GM18861 (cell line): ENCODE measurements at regions not wholly inside any gene's neighbourhood (a gene's known extent, or its start where the extent isn't known, plus 50 kb on each side); places are given as distances from the start of the nearest gene placed in this dataset.
"Not testable (repeated sequence)": the region's sequence is repeated elsewhere in the genome, so short reads cannot be mapped to it uniquely, and the experiment has no call there.

Experiments
- ATAC-seq: cut with Tn5 transposase; IDR thresholded peaks from one replicate; pipeline ENCODE4 v1.9.1; 2021; ENCODE audit not compliant: unreplicated experiment

DNA sequence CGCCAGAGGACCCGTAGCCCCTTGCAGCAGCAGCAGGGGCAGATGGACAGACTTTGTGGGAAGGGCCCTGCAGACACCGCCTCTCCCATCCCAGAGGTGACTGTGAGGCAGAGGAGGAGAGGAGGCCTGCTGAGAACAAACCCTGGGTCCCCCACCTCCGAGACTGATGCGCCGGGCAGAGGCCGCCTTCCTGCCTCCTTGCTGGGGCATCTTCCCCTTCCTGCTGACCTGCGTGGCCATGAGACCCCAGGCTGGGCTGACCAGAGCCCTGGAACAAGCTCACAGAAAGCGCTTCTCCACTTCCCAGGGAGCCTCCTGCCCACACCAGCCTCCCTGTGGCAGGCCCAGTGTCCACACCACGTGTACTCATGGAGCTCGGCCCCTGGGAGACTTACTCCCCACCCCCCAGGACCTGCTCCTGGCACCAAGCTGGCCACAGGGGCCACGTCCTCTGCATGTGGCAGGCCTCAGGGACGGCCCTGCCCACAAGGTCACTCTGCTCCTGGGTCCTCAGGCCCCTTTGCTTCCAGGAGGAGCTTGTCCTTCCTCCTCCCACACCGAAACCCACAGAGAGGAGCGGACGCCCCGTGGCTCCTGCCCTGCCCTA lies 119.0 kb upstream of the ZNF469 start:
- not testable (repeated sequence) for ATAC-seq

DNA sequence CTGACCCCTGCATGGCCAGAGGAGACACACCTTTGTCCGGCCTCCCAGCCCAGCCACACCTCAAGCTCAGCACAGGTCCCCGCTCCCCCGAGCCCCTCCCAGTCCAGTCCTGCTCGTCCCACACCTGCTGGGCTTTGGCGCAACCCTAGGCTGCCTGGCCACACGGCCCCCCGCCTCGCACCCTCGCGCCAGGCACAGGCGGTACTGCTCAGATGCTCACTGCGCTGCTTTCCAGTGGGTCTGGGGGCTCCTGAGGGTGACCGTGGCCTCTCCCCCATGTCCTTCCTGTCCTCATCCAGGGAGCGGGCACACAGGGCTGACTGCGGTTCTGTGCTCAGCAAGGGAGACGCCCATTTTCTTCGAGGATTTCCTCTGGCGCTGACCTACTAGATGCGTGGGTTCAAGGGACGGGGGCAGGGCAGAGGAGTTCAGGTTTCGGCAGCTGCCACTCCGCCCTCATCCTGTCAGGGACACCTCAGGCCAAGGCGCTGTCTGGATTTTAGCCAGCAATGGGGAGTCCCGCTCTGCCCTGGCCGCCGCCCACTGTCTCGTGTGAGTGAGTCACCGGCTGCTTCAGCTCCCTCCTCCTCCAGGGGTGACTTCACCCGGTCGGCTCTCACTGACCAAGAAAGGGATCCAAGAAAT lies 118.0 kb upstream of the ZNF469 start:
- peak; percentile 58 for ATAC-seq

DNA sequence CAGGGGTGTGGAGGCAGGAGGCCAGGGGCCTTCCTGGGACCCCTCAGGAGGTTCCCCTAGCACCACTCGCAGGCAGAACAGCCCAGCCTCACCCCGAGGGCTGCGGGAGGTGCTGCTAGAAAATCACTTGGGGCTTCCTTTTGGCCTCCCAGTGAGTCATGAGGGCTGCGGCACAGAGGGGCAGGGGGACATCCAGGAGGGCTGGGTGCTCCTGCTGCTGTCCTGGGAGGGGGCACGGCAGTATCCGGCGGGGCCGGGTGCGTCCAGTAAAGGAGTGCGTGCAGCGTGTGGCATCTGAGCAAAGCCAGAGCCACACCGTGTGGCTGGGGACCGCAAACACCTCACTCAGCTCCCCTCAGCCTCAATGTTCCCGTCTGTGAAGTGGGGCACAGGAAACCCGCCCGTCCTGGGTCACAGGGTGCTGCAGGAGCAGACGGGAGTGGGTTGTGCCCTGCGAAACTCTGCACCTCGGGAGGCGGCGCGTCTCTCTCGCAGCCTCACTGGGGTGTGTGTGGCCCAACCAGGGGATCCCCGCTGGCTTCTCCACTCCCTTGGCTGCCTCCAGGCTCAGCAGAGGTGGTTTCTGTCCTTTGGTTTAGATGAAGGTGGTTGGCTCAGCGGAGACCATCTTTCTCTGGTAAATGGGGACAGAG lies 117.3 kb upstream of the ZNF469 start:
- ATAC-seq: not testable (repeated sequence)

DNA sequence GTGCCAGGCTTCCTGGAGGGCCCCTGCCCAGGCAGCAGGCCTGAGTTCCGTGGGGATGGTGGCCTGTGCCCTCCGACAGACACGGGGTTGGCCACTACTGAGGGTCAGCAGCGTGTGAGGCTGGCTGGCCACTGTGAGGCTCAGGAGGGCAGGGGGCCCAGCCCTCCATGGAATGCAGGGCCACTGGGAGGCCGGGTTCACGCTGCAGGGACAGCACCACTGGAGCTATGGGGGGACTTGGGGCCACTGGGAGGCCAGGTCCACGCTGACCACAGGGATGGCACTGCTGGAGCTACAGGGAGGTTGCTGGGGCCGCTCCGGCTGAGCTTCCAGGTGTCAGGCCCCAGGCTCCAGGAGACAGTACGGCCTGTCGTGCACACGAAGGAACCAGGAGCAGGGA lies 116.7 kb upstream of the ZNF469 start:
- ATAC-seq: not testable (repeated sequence)

DNA sequence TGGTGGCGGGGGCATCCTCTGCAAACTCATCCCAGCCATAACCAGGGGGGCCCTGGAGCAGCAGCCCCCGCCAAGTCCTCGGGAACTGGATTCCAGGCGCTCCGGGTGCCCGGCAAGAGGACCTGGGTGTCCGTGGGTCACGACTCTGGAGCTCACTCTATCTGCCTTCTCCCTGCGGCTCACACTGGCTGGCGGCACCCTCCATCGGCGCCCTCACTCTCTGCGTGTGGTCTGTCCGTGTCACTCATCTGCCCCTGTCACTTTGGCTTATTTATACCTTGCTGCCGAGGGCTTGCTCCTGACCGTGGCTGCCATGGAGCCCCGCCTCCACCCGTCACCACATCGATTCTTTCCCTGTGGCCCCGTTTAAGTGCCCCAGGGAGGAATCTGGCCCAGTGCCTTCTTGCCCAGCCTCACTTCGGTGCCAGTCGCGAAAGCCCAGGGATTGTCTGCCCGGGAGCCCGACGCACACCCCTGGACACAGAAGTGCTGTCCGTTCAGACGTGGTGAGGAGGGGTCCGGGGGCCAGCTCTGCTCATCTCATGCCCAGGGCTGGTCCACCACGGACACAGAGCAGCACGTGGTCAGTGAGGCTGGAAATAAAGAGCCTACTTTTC lies 115.7 kb upstream of the ZNF469 start:
- ATAC-seq: not testable (repeated sequence)

DNA sequence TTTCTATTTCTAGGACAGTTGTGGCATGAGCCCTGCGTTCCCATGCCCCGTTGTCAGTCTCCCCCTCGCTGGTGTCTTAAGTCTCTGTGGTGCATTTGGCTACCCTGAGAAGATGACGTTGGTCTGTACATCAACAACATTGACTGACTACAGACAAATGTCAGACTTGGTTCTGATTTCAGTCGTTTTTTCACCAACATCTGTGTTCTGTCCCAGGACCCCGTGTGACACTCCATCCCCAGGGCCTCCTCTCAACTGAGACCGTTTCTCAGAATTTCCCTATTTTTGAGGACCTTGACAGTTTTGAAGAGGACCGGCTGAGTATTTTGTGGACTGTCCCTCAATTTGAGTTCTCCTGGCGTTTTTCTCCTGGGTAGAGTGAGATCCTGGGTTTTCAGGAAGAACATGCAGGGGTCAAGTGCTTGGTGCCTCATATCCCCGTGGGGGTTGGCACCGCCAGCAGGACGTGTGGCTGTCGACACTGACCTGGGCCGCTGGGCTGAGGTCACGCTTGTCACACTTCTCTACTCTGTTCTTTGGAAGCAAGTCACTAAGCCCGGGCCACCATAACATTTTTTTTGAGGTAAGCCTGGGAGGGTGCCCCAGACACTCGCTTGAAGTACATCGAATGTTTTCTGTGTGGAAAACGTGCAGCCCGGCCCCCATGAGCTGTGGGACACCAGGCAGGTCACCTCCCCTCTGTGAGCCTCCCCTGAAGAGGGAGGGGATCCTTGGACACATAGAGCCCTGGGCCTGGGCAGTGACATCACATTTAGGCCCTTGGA lies 114.4 kb upstream of the ZNF469 start:
- not testable (repeated sequence) for ATAC-seq

DNA sequence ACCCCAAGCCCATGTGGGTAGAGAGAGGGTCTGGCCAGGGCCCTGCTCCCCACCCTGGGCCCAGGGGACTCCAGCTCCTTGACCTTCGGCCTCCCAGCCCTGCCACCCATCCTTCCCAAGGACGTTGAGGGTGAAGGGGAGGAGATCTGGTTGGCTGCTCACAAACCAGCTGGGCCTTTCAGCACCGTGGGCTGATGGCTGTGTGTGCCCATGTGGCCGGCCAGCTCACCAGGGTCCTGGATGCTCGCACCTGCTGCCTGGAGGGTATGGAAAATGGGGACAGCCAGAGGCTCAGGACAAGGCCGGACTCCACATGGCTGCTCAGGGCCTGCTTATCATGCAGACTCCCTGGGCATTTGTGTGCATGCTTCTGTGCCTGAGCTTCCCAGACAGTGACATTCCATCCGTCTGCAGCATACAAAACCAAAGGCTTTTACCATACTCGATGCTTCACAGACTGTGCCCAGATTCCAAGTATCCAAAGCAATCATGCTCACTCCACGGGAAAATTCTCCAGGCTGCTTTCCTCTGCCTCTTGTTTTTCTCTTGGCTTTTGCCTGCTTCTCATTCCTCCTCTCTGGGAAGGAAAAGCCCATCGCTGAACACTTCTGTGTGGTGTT lies 112.5 kb upstream of the ZNF469 start:
- ATAC-seq: not testable (repeated sequence)

DNA sequence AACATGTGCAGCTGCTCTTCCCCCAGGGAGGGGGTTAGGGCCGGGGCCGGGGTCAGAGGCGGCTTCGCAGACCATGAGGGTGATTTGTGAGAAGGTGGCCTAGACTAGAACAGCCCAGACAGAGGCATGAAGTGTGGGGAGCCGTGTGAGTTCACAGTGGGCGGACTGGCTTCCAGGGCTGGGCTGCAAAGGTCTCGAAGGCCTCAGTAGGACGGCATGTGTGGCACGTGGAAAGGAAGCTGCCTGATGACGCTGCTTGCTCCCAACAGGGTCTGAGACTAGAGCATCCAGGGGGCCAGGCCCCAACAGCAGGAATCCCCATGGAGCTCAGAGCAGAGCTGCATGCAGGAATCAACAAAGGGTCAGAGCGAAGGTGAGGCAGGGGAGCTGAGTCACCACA lies 111.5 kb upstream of the ZNF469 start:
- ATAC-seq: not testable (repeated sequence)

DNA sequence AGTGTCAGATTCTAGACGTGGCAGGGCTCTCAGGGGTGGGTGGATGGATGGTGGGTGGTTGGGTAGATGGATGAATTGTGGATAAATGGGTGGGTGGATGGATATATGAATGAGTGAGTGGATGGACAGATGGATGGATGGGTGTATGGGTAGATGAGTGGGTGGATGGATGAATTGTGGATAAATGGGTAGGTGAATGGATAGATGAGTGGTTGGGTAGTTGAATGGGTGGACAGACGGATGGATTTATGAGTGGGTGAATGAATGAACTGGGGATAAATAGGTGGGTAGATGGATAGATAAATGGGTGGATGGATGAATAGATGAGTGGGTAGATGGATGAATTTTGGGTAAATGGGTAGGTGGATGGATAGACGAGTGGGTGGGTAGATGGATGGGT lies 111.0 kb upstream of the ZNF469 start:
- ATAC-seq: not testable (repeated sequence)

DNA sequence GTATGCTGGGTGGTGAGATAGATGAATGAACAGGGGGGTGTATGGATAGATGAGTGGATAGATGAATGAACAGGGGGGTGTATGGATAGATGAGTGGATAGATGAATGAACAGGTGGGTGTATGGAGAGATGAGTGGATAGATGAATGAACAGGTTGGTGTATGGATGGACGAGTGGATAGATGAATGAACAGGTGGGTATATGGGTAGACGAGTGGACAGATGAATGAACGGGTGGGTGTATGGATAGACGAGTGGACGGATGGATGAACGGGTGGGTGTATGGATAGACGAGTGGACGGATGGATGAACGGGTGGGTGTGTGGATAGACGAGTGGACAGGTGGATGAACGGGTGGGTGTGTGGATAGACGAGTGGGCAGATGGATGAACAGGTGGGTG lies 110.3 kb upstream of the ZNF469 start:
- not testable (repeated sequence) for ATAC-seq

DNA sequence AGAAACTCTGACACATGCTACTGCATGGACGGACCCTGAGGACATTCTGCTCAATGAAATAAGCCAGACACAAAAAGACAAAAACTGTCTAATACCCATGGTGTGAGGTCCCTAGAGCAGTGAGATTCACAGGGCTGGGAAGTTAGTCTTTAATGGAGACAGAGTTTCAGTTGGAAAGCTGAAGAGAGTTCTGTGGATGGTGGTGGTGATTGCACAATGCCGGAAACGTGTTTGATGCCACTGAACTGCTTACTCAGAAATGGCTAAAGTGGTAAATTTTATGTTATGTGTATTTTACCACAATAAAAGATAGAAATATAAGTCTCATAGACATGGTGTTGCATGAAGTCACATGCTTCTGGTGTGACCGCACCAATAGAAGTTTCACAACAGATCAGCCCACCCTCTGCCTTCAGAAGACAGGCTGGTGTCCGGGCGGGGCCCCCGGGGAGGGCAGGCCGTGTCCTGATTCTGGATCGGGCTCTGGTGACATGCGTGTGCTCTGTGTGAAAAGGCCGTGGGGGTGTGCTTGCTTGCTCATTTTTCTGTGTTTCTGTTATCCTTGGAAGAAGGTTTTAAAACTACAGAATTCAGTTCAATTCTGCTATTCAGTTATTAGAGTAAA lies 108.5 kb upstream of the ZNF469 start:
- ATAC-seq: not testable (repeated sequence)

DNA sequence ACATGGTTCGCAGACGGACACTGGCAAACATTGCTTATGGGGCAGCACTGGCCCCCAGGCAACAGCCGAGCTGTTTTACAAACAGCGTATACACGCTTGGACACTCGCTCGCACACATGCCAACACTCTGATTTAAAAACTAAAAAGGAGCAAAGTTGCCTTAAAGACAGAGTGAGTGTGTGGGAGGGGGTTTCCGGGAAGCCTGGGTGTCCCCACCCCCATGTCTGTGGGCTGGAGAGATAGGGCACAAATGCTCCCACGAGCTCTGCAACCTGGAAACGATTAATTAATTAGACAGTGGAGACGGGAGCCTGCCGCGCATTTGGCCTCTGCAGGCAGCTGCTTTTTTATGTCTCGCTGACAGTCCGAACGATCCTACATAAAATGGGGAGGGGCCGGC lies 107.9 kb upstream of the ZNF469 start:
- ATAC-seq: no peak

DNA sequence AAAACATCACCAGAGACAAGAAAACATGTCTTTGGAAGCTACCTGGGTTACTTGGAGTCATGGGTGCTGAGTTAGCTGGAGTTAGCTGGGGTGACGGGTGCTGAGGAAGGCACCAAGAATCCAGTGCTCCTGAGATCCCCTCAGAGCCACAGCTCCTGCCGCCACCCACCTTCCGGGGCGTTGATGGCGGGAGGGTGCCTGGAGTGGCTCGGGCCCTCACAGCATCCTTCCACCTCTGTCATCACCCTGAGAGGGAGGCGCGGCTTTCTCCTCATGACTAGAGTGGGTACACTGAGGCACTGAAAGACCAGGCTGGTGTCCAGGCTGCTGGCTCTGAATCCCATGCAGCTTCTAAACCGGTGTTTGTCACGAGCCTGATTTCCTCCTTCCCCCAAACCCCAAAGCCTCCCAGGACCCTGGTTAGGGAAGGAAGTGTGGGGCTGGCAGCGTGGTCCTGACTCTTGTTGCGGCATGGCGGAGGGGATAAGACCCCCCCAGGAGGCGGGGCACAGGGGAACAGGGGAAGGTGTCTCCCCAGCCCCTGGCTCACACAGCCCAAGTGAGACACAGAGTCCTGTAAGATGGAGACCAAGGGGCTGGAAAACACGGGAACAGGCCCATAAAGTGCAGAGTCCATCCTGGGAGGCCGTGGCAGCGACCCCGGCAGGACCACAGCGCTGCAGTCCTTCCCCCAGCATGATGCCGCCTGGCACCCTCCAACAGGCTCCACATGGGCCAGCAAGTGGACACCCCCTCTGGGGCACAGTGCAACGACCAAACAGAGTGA lies 107.2 kb upstream of the ZNF469 start:
- not testable (repeated sequence) for ATAC-seq

DNA sequence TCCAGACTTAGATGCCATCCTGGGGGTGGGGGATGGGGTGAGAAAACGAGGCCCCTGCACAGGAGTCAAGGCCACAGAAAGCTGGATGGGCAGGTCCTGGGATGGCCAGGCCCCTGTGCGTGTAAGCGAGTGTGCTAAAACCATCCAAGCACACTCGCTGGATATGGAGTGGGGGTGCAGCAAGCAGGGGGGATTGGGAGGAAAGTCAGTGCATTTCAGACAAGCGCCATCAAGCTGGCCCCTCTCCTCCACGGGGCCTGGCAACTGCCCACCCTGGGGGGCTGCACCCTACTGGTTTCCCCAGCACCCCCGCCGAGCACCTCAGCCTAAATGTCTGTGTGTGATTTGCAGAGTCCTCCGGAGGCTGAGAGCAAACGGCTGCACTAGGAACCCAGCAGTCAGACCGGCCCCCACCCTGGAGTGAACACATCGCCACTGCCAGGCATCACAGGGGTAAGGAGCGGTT lies 106.6 kb upstream of the ZNF469 start:
- not testable (repeated sequence) for ATAC-seq

DNA sequence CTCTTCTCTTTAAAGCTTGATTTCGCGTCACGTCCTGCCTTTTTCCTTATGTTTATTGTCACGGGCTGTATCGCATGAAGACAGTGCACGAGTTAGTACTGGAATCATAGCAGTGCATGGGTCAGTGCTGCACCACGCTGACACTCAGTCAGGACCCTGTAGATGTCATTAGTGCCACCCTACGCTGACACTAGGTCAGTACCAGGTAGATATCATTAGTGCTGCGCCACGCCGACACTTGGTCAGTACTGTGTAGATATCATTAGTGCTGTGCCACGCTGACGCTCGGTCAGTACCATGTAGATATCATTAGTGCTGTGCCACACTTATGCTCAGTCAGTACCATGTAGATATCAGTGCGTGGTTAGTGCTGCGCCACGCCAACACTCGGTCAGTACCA lies 106.2 kb upstream of the ZNF469 start:
- ATAC-seq: no peak

DNA sequence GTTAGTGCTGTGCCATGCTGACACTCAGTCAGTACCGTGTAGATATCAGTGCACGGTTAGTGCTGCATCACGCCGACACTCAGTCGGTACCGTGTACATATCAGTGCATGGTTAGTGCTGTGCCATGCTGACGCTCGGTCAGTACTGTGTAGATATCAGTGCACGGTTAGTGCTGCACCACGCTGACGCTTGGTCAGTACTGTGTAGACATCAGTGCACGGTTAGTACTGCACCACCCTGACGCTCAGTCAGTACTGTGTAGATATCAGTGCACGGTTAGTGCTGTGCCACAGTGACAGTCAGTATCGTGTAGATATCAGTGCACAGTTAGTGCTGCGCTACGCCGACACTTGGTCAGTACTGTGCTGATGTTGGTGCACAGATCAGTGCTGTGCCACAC lies 102.8 kb upstream of the ZNF469 start:
- no peak for ATAC-seq

DNA sequence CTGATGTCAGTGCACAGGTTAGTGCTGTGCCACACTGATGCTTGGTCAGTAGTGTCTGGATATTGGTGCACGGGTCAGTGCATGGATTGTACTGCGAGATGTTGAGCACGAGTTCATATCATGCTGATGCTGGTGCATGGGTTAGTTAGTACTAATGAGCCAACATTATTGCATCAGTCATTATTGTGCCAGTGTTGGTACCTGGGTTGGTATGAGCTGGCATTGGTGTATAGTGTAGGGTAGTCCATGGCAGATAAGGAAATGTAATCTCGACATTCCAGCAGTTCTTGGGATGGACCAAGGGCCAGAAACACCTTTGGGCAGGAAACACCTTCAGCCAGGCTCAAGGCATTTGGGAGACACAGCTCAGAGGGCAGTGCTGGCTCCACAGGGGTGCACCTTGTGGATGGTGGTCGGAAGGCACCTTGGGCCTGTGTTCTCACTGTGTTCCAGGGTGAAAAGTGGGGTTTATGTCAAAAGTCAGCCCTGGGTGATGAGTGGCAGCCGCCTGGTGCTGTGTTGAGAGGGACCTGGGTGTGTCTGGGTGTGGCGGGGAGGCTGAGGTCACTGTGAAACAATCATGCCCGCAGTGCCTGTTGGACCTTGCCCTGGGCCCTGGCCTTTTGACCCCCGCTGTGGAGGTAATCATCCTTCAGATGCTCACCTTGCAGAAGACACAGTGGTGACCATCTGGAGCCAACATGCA lies 100.7 kb upstream of the ZNF469 start:
- ATAC-seq: no peak

DNA sequence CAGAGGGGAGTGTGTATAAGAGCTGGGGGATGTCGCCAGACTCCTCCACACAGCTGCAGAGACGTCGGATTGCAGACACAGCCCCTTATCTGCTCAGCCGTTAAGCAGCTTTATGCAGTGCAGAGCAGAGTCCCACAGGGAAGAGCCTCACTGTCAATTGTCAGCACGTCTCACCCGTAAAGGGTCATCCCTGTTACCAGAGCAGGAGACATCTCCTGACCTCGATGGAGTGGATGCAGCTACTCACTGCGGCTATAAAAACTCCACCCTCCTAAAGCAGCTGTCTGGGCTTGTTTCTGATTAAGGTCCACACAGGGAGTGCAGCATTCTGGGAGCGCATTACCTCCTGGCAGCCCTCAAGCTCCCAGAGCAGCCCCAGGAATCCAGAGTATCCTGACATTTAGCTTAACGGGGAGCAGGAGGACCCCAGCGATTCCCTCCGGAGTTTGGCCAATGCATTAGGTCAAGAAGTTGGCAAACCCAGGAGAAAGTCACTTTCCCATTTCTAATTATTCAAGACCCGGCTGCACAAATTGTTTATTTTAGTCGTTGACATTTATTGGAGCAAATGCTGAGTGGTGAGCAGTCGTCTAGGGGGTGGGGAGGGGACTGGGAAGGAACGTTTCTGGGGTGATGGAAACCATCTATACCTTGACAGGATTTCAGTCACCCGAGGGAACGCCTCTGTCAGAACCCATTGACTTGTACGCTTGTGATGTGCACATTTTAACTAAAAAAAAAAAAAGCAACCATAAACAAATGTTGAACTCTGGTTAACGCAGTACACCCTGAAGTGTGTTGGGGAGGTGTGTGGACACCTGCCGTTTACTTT lies 100.0 kb upstream of the ZNF469 start:
- no peak for ATAC-seq
